GM23338 (cell line): ENCODE measurements at regions not wholly inside any gene's neighbourhood (a gene's known extent, or its start where the extent isn't known, plus 50 kb on each side); places are given as distances from the start of the nearest gene placed in this dataset.

Experiments used
- ATAC-seq: fragments of 200-7000 bp; cut with Tn5 transposase; 3 replicates; pipeline ENCODE4 v1.9.1; 2020
- DNase-seq: peaks from one replicate; pipeline ENCODE4 v3.0.0-alpha.2; 2015; ENCODE audit warnings: low spot score
- H2AFZ ChIP-seq: fragments of 200-600 bp; sonication (generic); 2 replicates; pipeline ENCODE4 v1.8.0; 2016; ENCODE audit warnings: antibody characterized with exemption, mild to moderate bottlenecking, moderate library complexity
- H3F3A ChIP-seq: fragments of 200-600 bp; sonication (generic); replicated peaks from 2 replicates; pipeline ENCODE4 v1.8.0; 2017; ENCODE audit warnings: antibody characterized with exemption, mixed run types, low read depth
- H3K27ac ChIP-seq: fragments of 200-600 bp; sonication (generic); 2 replicates; pipeline ENCODE4 v1.6.1; 2016; ENCODE audit warnings: low read depth
- H3K27me3 ChIP-seq: fragments of 200-600 bp; sonication (generic); 2 replicates; pipeline ENCODE4 v1.8.0; 2016; ENCODE audit warnings: mild to moderate bottlenecking, mixed run types, moderate library complexity; ENCODE audit not compliant: insufficient read depth
- H3K36me3 ChIP-seq: fragments of 200-600 bp; sonication (generic); 2 replicates; pipeline ENCODE4 v1.8.0; 2016; ENCODE audit warnings: mild to moderate bottlenecking; ENCODE audit not compliant: insufficient read depth
- H3K4me1 ChIP-seq: fragments of 200-600 bp; sonication (generic); 2 replicates; pipeline ENCODE4 v1.8.0; 2016; ENCODE audit warnings: mild to moderate bottlenecking, moderate library complexity; ENCODE audit not compliant: insufficient read depth
- H3K4me2 ChIP-seq: fragments of 200-600 bp; sonication (generic); 2 replicates; pipeline ENCODE4 v1.7.1; 2017; ENCODE audit warnings: mixed run types
- H3K4me3 ChIP-seq: fragments of 200-600 bp; sonication (generic); 2 replicates; pipeline ENCODE4 v1.6.1; 2016; ENCODE audit warnings: mixed run types
- H3K79me2 ChIP-seq: fragments of 200-600 bp; sonication (generic); replicated peaks from 2 replicates; pipeline ENCODE4 v1.8.0; 2017; ENCODE audit warnings: mild to moderate bottlenecking; ENCODE audit not compliant: insufficient read depth
- H3K9me2 ChIP-seq: fragments of 200-600 bp; sonication (generic); 2 replicates; pipeline ENCODE4 v1.8.0; 2017; ENCODE audit not compliant: insufficient read depth
- H4K20me1 ChIP-seq: fragments of 200-600 bp; sonication (generic); replicated peaks from 2 replicates; pipeline ENCODE4 v1.8.0; 2017; ENCODE audit warnings: mild to moderate bottlenecking; ENCODE audit not compliant: insufficient read depth
- H3K27ac Mint-ChIP-seq: 2 replicates; pipeline ENCODE4 v1.8.0; 2020; ENCODE audit warnings: inconsistent platforms, mild to moderate bottlenecking, moderate library complexity, mixed read lengths
- H3K27me3 Mint-ChIP-seq: 3 replicates; pipeline ENCODE4 v1.8.0; 2022; ENCODE audit warnings: low read depth, mild to moderate bottlenecking, moderate library complexity, mixed read lengths, inconsistent platforms; ENCODE audit not compliant: insufficient read depth, poor library complexity
- H3K36me3 Mint-ChIP-seq: 3 replicates; pipeline ENCODE4 v1.8.0; 2021; ENCODE audit warnings: low read depth, mild to moderate bottlenecking, inconsistent platforms, moderate library complexity, mixed read lengths
- H3K4me1 Mint-ChIP-seq: 3 replicates; pipeline ENCODE4 v1.8.0; 2020; ENCODE audit warnings: mild to moderate bottlenecking, inconsistent platforms, mixed read lengths
- H3K4me3 Mint-ChIP-seq: 3 replicates; pipeline ENCODE4 v1.8.0; 2021; ENCODE audit warnings: moderate library complexity, mild to moderate bottlenecking, inconsistent platforms, mixed read lengths
- H3K9me3 Mint-ChIP-seq: 3 replicates; pipeline ENCODE4 v1.8.0; 2020; ENCODE audit warnings: moderate library complexity, mild to moderate bottlenecking, inconsistent platforms, mixed read lengths
- REST ChIP-seq: IDR thresholded peaks from one replicate; pipeline ENCODE4 v1.6.1; 2018; ENCODE audit warnings: antibody characterized with exemption; ENCODE audit not compliant: unreplicated experiment
- TF ChIP-seq, protein P1 (sequence below): fragments of 250-450 bp; sonication (Bioruptor Pico); IDR thresholded peaks from 2 replicates; pipeline ENCODE4 v1.5.0; 2020; ENCODE audit warnings: mild to moderate bottlenecking, moderate library complexity

GRCh38 chr15:70261083-70261482 is 163.4 kb upstream of the TLE3 start:
- ATAC-seq (no peak), DNase-seq (no peak)
- H3K36me3 Mint-ChIP-seq = no peaks in the 10 kb centered on the region
- H3K27ac ChIP-seq = no peak overlapping the region
- no peaks in the 10 kb centered on the region for H3K4me1 ChIP-seq
- H3K27ac Mint-ChIP-seq = no peak overlapping the region
- no peaks in the 10 kb centered on the region for H3F3A ChIP-seq
- H3K4me1 Mint-ChIP-seq = peaks cover 18% of the 10 kb centered on the region
- no peak overlapping the region for H3K4me3 ChIP-seq
- no peaks in the 10 kb centered on the region for H3K9me2 ChIP-seq
- H3K4me3 Mint-ChIP-seq = no peak overlapping the region
- no peaks in the 10 kb centered on the region for H3K36me3 ChIP-seq
- H4K20me1 ChIP-seq = no peaks in the 10 kb centered on the region
- H3K27me3 ChIP-seq = no peaks in the 10 kb centered on the region
- no peaks in the 10 kb centered on the region for H3K79me2 ChIP-seq
- no peak overlapping the region for H2AFZ ChIP-seq
- H3K4me2 ChIP-seq = no peak overlapping the region
- no peaks in the 10 kb centered on the region for H3K9me3 Mint-ChIP-seq
- TF ChIP-seq, protein P1, sequence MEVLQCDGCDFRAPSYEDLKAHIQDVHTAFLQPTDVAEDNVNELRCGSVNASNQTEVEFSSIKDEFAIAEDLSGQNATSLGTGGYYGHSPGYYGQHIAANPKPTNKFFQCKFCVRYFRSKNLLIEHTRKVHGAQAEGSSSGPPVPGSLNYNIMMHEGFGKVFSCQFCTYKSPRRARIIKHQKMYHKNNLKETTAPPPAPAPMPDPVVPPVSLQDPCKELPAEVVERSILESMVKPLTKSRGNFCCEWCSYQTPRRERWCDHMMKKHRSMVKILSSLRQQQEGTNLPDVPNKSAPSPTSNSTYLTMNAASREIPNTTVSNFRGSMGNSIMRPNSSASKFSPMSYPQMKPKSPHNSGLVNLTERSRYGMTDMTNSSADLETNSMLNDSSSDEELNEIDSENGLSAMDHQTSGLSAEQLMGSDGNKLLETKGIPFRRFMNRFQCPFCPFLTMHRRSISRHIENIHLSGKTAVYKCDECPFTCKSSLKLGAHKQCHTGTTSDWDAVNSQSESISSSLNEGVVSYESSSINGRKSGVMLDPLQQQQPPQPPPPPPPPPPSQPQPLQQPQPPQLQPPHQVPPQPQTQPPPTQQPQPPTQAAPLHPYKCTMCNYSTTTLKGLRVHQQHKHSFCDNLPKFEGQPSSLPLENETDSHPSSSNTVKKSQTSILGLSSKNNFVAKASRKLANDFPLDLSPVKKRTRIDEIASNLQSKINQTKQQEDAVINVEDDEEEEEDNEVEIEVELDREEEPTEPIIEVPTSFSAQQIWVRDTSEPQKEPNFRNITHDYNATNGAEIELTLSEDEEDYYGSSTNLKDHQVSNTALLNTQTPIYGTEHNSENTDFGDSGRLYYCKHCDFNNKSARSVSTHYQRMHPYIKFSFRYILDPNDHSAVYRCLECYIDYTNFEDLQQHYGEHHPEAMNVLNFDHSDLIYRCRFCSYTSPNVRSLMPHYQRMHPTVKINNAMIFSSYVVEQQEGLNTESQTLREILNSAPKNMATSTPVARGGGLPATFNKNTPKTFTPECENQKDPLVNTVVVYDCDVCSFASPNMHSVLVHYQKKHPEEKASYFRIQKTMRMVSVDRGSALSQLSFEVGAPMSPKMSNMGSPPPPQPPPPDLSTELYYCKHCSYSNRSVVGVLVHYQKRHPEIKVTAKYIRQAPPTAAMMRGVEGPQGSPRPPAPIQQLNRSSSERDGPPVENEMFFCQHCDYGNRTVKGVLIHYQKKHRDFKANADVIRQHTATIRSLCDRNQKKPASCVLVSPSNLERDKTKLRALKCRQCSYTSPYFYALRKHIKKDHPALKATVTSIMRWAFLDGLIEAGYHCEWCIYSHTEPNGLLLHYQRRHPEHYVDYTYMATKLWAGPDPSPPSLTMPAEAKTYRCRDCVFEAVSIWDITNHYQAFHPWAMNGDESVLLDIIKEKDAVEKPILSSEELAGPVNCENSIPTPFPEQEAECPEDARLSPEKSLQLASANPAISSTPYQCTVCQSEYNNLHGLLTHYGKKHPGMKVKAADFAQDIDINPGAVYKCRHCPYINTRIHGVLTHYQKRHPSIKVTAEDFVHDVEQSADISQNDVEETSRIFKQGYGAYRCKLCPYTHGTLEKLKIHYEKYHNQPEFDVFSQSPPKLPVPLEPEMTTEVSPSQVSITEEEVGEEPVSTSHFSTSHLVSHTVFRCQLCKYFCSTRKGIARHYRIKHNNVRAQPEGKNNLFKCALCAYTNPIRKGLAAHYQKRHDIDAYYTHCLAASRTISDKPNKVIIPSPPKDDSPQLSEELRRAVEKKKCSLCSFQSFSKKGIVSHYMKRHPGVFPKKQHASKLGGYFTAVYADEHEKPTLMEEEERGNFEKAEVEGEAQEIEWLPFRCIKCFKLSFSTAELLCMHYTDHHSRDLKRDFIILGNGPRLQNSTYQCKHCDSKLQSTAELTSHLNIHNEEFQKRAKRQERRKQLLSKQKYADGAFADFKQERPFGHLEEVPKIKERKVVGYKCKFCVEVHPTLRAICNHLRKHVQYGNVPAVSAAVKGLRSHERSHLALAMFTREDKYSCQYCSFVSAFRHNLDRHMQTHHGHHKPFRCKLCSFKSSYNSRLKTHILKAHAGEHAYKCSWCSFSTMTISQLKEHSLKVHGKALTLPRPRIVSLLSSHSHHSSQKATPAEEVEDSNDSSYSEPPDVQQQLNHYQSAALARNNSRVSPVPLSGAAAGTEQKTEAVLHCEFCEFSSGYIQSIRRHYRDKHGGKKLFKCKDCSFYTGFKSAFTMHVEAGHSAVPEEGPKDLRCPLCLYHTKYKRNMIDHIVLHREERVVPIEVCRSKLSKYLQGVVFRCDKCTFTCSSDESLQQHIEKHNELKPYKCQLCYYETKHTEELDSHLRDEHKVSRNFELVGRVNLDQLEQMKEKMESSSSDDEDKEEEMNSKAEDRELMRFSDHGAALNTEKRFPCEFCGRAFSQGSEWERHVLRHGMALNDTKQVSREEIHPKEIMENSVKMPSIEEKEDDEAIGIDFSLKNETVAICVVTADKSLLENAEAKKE (CRISPR knock-in tag) = no peak
- peaks cover 10% of the 10 kb centered on the region for H3K27me3 Mint-ChIP-seq

DNA sequence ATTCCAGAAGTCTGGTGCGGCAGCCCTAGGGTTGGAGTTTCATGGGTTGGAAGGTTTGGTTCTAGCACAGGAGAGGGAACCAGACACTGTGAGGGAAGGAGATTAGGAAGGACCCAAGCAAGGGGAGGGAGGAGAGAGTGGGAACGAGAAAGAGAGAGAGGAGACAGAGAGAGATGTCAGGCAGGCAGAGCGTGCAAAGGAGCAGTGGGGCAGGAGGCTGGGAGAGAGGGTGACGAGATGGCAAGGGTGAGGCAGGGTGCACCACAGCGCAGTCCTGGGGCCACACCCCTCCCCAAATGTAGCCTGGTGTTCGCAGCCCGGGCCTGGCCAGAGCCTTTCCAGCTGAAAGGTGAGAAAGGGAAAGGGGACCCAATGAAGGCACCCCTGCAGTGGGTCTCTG is 162.9 kb upstream of the TLE3 start:
- Mint-ChIP-seq H3K27me3 (peaks cover 6% of the 10 kb centered on the region), H3K27ac (no peak overlapping the region), H3K9me3 (no peaks in the 10 kb centered on the region), H3K4me1 (peaks cover 18% of the 10 kb centered on the region), H3K4me3 (no peak overlapping the region), H3K36me3 (peaks cover under 1% of the 10 kb centered on the region; the same call in 1 of the 3 replicates)
- Histone ChIP-seq H3F3A (no peaks in the 10 kb centered on the region), H3K4me3 (no peak overlapping the region), H4K20me1 (no peaks in the 10 kb centered on the region), H3K36me3 (no peaks in the 10 kb centered on the region), H3K79me2 (no peaks in the 10 kb centered on the region), H3K4me2 (no peak overlapping the region), H2AFZ (no peak overlapping the region), H3K9me2 (no peaks in the 10 kb centered on the region), H3K4me1 (no peaks in the 10 kb centered on the region), H3K27ac (no peak overlapping the region), H3K27me3 (no peaks in the 10 kb centered on the region)
- DNase-seq (no peak), ATAC-seq (no peak)
- TF ChIP-seq, protein P1 (CRISPR knock-in tag) = no peak
- TF ChIP-seq REST = no peak
